Nephron (organoid): ENCODE measurements at regions not wholly inside any gene's neighbourhood (a gene's known extent, or its start where the extent isn't known, plus 50 kb on each side); places are given as distances from the start of the nearest gene placed in this dataset.

Source experiments
- H3K27ac Mint-ChIP-seq, 3 experiments: 2 replicates each; pipeline ENCODE4 v1.8.0; 2020; ENCODE audit warnings: mixed read lengths in 3 of 3, mild to moderate bottlenecking in 2 of 3, moderate library complexity in 1 of 3
- H3K27me3 Mint-ChIP-seq: 2 replicates; pipeline ENCODE4 v1.8.0; 2021; ENCODE audit warnings: low read depth, mild to moderate bottlenecking, moderate library complexity, mixed read lengths
- H3K36me3 Mint-ChIP-seq: 2 replicates; pipeline ENCODE4 v1.8.0; 2020; ENCODE audit warnings: low read depth, mixed read lengths
- H3K4me1 Mint-ChIP-seq: 2 replicates; pipeline ENCODE4 v1.8.0; 2020; ENCODE audit warnings: mixed read lengths
- H3K4me3 Mint-ChIP-seq, 3 experiments: 2 replicates each; pipeline ENCODE4 v1.8.0; 2020; ENCODE audit warnings: mild to moderate bottlenecking in 3 of 3, mixed read lengths in 3 of 3, moderate library complexity in 2 of 3
- H3K9me3 Mint-ChIP-seq: 2 replicates; pipeline ENCODE4 v1.8.0; 2020; ENCODE audit warnings: mixed read lengths
- CTCF ChIP-seq, 3 experiments: fragments of 200-600 bp; sonication (generic); IDR thresholded peaks; one replicate each; pipeline ENCODE4 v1.5.0; 2021; ENCODE audit warnings: antibody characterized with exemption in 3 of 3; ENCODE audit not compliant: unreplicated experiment in 3 of 3

- no peaks in the 10 kb centered on the region for H3K36me3 Mint-ChIP-seq
- H3K9me3 Mint-ChIP-seq = no peaks in the 10 kb centered on the region
- no peak overlapping the region for H3K4me3 Mint-ChIP-seq
- no peak overlapping the region for H3K27ac Mint-ChIP-seq
- TF ChIP-seq CTCF (IDR thresholded peaks at IDR 0.05; ENCODE audit: unreplicated experiment in 3 of 3) = no peak
- H3K27me3 Mint-ChIP-seq = peaks cover 52% of the 10 kb centered on the region
- H3K4me1 Mint-ChIP-seq = peaks cover 4% of the 10 kb centered on the region
Observed at GRCh38 chr11:19451609-19452008, 210.9 kb upstream of the E2F8 start.

GRCh38 chr11:19450282-19450681, 209.5 kb upstream of the E2F8 start:
- no peaks in the 10 kb centered on the region for H3K4me1 Mint-ChIP-seq
- TF ChIP-seq CTCF (IDR thresholded peaks at IDR 0.05; ENCODE audit: unreplicated experiment in 3 of 3) = no peak
- H3K9me3 Mint-ChIP-seq = no peaks in the 10 kb centered on the region
- H3K36me3 Mint-ChIP-seq = no peaks in the 10 kb centered on the region
- H3K27me3 Mint-ChIP-seq = peaks cover 52% of the 10 kb centered on the region
- no peak overlapping the region for H3K4me3 Mint-ChIP-seq
- H3K27ac Mint-ChIP-seq = no peak overlapping the region

GRCh38 chr11:19448651-19449050, 207.9 kb upstream of the E2F8 start:
- H3K27ac Mint-ChIP-seq = no peak overlapping the region
- H3K9me3 Mint-ChIP-seq = no peaks in the 10 kb centered on the region
- H3K27me3 Mint-ChIP-seq = peaks cover 50% of the 10 kb centered on the region
- no peaks in the 10 kb centered on the region for H3K4me1 Mint-ChIP-seq
- TF ChIP-seq CTCF (IDR thresholded peaks at IDR 0.05; ENCODE audit: unreplicated experiment in 3 of 3) = no peak
- no peak overlapping the region for H3K4me3 Mint-ChIP-seq
- H3K36me3 Mint-ChIP-seq = no peaks in the 10 kb centered on the region

GRCh38 chr11:19447150-19447566, 206.4 kb upstream of the E2F8 start:
- no peak overlapping the region for H3K27ac Mint-ChIP-seq

GRCh38 chr11:19445771-19446170, 205.0 kb upstream of the E2F8 start:
- H3K36me3 Mint-ChIP-seq = no peaks in the 10 kb centered on the region
- TF ChIP-seq CTCF (IDR thresholded peaks at IDR 0.05; ENCODE audit: unreplicated experiment in 3 of 3) = no peak
- H3K4me3 Mint-ChIP-seq = no peak overlapping the region
- no peaks in the 10 kb centered on the region for H3K4me1 Mint-ChIP-seq
- H3K27ac Mint-ChIP-seq = no peak overlapping the region
- peaks cover 54% of the 10 kb centered on the region for H3K27me3 Mint-ChIP-seq
- no peaks in the 10 kb centered on the region for H3K9me3 Mint-ChIP-seq

More at GRCh38 chr11:19447150-19447566, 206.4 kb upstream of the E2F8 start:
- H3K9me3 Mint-ChIP-seq = no peaks in the 10 kb centered on the region
- no peak overlapping the region for H3K4me3 Mint-ChIP-seq
- no peak for TF ChIP-seq CTCF (IDR thresholded peaks at IDR 0.05; ENCODE audit: unreplicated experiment in 3 of 3)
- no peaks in the 10 kb centered on the region for H3K4me1 Mint-ChIP-seq
- H3K27me3 Mint-ChIP-seq = peaks cover 57% of the 10 kb centered on the region
- no peaks in the 10 kb centered on the region for H3K36me3 Mint-ChIP-seq

- no peak overlapping the region for H3K4me3 Mint-ChIP-seq
- no peaks in the 10 kb centered on the region for H3K36me3 Mint-ChIP-seq
- no peaks in the 10 kb centered on the region for H3K4me1 Mint-ChIP-seq
- H3K27ac Mint-ChIP-seq = no peak overlapping the region
- H3K27me3 Mint-ChIP-seq = peaks cover 48% of the 10 kb centered on the region
- no peak for TF ChIP-seq CTCF (IDR thresholded peaks at IDR 0.05; ENCODE audit: unreplicated experiment in 3 of 3)
- no peaks in the 10 kb centered on the region for H3K9me3 Mint-ChIP-seq
Observed at GRCh38 chr11:19444231-19444630, 203.5 kb upstream of the E2F8 start.
